HG02943 (cell line): ENCODE measurements at regions not wholly inside any gene's neighbourhood (a gene's known extent, or its start where the extent isn't known, plus 50 kb on each side); places are given as distances from the start of the nearest gene placed in this dataset.
"Not testable (repeated sequence)": the region's sequence is repeated elsewhere in the genome, so short reads cannot be mapped to it uniquely, and the experiment has no call there.

Source experiments
- ATAC-seq: cut with Tn5 transposase; IDR thresholded peaks from one replicate; pipeline ENCODE4 v1.9.1; 2021; ENCODE audit warnings: mild to moderate bottlenecking, low read depth, moderate library complexity; ENCODE audit not compliant: unreplicated experiment

DNA sequence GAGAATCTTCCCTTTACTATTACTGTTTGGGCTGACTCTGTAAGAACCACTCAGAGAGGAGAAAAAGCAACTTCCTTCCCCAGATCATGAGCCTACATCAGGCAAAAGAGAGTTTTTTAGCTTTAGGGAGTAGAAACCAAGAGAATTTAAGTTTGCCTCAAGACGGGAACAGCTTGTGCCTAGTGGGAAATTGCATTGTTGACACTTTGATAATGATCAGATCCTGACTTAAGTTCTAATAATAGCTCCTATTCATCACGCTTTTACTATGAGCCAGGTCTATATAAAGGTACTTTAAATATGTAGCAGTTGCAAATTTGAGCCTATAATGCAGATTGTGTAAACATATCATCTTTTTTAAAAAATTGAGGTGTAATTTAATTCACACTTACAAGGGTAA lies 298.2 kb downstream of the MAN2A1 start:
- ATAC-seq: no peak

DNA sequence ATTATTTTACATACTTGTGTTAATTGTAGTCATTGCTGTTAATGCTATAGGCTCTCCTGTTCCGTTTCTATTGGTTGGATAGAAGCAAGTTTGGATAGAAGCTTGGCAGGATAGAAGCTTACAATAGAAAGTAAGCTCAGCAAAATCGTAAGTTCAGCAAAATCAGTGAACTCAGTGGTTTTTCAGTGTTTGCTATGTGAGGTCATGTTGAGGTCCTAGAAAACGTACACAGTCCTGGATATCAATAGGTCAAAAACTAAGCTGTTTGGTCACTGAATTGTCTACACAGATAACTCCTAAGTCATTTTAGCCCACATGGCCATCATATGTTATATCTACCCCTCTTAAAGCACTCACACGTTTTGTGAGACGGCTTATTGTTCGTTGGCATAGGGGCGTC lies 299.4 kb downstream of the MAN2A1 start:
- no peak for ATAC-seq

DNA sequence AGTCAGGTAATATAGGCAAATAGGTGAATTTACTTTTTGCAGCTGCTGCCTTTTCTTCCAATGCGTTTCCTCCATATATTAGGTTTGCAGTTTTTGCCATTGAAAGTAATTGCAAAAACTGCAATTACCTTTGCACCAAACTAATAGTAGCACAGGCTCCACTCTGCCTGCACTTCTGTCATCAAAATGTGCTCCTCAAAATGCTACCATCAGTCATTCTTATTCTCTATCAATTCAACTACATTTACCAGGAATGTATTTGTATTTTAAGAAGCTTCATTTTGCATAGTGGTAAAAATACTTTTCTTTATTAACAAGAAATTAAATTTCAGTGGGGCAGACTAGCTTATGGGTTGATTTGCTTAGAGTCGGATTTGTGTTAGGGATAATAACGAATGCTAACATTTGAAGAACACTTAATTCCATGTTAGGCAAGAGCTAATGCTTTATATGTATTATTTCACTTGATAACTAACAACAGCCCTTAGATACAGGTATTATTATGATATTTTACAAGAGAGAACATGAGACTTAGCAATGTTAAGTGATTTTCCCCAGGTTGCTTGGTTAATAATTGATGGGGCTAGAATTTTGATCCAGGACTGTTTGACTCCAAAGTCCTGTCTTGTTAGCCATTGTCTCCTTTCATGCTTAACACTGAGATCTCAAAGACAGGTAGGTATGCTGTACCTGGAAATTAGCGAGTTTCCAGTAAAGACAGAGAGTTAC lies 300.4 kb downstream of the MAN2A1 start:
- ATAC-seq: no peak

DNA sequence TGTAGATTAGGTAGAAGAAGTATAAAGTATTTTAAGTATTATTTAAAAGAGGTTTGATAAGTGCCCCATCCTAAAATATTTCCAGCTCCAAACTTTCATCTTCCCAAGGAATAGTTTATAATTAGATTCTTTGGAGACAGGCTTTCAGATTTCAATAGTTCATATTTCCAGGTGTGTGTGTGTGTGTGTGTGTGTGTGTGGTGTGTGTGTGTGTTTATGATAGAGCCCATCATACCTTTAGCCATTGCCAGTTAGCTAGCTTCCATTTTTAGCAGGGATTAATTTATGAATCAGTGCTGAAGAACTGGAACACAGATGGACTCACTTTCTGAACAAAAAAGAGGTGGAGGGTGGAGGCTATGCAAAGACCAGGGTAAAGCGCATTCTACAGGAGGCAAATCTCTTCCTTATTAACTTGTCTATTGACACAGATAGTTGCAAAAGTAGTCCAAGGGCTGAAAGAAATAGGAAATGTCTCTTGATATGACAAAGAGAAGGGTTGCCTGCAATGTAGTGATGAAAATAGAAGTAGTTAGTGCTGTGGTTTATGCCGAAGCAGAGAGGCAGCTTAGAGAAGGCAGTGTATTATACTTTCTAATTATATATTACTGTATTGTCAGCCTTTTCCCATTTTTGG lies 301.1 kb downstream of the MAN2A1 start:
- ATAC-seq: no peak

DNA sequence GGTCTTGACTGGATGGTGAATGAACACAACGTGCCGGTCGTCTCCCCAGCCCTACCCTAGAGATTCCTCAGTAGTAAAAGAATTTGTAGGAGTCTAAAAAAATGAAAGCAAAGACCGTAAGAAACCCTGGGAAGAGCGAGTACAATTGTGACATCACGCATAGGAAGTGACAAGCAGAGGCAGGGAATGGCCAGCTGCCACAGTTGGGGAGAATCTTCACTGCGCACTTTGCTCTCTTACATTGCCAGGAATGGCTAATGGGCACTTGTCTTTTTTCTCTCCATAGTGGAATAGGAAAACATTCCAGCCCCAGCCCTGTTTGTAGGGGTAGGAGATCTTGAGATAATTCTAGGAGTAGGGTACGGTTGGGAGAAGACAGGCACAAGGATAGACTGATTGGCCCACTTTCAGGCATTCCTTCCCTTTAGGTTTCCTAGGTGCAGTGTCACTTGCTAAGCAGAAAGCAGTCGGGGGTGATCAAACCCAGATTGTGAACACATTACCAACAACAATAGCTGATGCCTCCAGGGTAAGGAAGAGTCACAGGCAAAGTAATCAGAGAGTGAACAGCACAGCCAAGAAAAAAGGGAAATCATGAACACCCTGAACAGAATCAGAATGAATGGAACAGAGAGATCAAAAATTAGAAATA lies 302.7 kb downstream of the MAN2A1 start:
- ATAC-seq: no peak

DNA sequence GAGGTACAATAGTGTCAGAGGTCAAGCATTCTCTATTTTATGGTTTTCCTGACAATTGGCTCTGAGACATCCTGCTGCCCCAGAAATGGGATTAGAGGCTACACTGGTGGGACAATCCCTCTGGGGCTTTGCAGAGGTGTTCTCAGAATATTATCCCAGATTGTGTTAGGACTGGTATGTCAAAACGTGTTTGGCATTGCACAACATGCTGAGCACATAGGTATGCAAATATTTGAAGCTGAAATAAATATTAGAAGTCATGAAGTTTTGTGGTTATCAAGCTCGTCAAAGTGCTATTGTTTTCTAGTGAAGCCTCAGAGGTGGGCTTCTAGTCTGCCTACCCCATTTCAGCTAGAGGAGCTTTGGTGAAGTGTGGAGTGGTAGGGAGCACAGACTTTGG lies 304.4 kb downstream of the MAN2A1 start:
- ATAC-seq: no peak

DNA sequence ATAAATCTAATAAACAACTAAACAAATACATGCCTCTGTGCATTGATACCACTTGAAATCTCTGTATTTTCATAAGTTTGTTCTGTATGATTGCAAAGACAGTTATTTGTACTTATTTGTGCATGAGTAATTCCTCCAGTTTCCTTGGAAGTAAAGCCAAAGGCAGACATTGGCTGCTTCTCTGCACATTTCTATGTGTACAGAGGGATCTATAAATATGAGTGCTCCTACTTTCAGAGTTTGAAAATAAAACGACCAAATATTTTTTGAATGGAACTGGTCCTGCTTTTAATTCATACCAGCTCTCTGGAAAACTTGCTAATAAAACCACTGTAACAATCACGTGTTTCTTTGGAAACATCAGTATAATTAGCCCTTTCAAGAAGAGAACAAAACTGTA lies 306.5 kb downstream of the MAN2A1 start:
- no peak for ATAC-seq

DNA sequence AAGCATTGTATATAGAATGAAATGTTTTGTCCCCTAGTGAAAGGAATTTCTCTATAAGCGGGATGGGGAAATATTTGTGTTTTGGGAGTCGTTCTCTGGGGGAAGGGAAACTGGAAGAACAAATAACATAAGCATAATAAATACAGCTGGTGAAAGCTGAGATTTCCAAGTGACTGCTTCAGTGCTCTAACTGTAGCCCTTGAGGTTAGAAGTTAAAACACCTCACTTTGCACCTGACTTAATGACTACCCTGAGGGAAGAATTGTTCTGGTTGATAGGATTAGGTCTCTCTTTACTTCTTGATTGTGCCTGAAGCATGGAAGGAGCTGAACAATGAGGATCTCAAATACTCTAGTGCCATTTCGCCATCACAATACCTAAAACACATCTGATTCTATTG lies 307.4 kb downstream of the MAN2A1 start:
- no peak for ATAC-seq

DNA sequence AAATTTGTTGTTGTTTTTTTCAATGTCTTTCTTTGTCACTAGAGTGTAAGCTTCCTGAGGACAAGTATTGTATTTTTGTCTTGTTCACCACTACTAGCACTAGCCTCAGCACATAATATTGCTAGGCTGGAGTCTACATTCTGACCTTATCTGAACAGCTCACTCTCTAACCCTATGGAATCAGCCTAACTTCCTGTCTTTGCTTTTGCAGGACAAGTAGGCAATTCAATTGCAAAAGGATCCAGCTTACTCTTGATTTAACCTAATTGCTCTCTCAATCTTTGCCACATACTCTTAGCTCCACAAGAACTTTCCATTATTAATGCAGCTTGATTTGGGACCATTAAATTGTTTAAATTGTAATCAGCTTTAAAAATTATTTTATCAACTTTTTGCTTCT lies 308.5 kb downstream of the MAN2A1 start:
- no peak for ATAC-seq

DNA sequence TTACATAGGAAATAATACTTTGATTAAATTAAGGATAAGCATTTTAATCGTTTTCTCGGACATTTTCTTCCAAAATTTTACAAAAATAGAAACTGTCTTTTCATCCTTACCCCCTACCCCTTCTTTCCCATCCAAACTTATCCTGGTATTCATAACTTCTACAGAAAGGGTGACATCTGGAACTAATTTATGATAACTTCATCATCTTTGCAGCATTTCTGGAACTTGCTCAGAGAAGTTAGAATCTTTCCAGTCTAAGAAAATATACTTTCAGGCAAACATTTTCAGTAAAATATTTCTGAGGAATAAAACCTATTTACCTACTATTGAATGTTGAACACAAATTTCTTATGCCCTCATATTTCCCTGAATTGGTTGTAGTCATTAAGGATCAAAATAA lies 309.0 kb downstream of the MAN2A1 start:
- ATAC-seq: no peak

DNA sequence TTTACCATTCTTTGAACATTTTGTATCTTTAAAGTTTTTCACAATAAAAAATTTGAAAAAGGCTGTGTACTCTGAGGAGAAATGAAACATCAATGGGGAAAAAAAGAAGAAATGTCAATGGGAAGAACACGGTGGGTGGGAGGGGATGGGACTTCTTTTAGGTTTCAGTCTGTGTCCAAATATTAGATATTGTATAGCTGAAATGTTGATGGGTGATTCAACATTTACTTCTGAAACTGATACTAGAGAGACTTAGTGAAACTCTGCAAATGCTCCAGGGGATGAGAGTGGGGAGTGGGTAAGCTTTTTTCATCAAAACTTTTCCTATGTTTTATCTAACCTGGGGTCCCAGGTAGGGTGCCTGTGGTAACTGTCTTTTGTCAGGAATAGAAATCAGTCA lies 311.9 kb downstream of the MAN2A1 start:
- ATAC-seq: no peak

DNA sequence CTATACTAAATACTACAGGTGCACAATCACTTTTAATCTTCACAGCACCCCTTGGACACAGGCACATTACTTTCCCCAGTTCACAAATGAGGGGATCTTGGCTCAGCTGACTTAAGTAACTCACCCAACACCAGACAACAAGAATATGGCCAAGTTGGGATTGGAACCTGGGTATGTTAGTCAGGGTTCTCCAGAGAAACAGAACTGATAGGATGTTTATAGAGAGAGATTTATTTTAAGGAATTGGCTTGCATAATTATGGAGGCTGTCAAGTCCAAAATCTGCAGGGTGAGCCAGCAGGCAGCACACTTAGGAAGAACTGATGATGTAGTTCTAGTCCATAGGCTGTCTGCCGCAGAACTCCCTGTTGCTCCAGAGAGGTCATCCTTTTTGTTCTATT lies 312.9 kb downstream of the MAN2A1 start:
- ATAC-seq: no peak

DNA sequence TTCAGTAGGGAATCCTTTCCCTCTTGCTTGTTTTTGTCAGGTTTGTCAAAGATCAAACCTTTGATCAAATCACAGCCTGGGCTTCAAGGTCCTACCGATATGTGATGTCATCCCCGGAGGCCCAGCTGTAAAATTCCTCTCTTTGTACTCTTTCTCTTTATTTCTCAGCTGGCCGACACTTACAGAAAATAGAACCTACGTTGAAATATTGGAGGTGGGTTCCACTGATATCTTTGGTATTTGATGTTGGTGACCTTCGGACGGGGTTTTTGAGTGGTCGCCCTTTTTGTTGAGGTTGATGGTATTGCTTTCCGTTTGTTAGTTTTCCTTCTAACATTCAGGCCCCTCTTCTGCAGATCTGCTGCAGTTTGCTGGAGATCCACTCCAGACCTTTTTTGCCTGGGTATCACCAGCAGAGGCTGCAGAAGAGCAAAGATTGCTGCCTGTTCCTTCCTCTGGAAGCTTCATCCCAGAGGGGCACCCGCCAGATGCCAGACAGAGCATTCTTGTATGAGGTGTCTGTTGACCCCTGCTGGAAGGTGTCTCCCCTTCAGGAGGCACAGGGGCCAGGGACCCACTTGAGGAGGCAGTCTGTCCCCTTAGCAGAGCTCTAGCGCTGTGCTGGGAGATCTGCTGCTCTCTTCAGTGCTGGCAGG lies 316.3 kb downstream of the MAN2A1 start:
- not testable (repeated sequence) for ATAC-seq

DNA sequence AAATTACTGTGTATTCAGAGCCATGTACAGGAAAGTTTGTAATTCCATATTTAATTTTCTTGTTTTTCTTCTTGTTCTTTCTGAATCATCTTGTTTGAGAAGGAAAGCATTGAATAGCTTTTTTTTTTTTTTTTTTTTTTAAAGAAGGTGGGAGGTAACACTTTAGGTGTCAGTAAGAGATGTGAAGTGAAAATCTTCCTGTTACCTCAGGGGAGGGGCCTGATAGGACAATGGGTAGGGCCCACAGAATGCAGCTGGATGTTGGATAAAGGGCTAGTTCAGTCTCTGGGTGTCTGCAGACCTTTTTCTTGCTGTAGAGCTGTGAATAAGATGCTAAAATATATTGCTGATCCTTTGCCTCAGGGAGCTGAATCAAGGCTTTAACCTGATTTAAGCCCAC lies 317.4 kb downstream of the MAN2A1 start:
- no peak for ATAC-seq

DNA sequence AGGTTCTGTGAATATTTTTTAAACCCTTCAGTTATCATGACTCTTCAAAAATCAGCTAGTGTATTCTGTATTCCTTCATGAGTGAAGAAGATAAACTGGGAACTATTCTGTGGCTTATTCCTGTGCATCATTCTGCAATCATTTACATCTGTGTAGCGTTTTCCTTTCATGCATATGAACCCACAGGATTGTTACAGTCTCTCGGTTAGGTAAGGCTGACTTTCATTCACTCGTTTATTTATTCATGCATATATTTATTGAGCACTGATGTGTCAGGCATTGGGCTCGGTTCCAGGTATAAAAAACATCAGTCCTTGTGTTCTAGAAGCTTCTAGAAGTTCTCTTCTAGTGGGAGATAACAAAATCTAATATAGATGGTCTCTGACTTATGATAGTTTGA lies 318.4 kb downstream of the MAN2A1 start:
- ATAC-seq: no peak

DNA sequence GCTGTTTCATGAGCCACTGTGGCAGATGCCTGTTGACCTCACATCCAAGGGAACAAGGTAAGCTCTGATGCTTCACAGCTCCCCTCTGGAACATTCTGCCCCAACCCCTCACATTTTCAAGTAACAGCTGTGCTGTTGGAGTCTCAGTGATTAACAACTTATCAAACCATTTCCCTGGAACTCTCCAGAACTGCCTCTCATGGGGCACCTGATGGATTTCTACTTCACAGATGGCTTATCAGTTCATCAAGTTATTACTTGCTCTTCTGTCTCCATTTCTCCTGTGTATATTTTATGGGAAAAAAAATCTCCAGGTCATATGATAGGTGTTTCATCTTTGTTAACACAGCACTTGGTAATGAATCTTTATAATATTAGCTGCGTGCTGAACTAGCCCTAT lies 322.4 kb downstream of the MAN2A1 start:
- ATAC-seq: no peak

DNA sequence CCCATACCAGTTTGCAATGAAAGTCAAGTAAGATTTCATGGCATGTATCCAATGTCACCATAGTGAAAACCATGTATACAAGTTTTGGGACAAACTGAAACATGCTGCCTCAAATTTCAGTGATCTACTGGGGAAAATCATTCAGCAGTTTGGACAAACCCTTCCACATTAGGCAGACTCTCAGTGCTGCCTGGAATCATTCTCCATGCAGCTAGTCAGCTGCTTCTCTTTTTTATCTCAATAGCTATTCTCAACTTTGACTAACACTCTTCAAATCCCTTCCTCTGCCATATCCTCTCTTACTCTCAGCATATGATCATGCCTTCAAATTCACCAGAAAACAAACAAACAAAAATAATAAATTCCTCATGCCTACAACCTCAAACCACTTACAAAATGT lies 323.3 kb downstream of the MAN2A1 start:
- no peak for ATAC-seq

DNA sequence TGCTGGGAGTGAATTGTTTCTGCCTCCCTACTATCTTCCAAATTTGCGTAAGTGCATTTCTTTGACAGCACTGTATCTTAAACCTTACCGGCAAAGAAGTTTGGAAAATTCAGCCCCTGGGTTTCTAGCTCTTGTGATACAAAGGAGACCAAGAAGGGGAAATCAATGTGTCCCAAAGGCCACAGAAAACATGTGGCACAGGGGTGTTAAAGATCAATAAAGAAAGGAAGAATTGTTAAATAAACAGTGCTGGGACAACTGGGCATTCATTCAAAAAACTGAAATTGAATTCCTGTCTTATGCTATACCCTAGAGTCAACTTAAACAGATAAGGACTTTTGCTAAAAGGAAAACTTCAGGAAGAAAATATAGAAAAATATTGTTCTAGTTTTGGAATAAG lies 328.1 kb downstream of the MAN2A1 start:
- no peak for ATAC-seq

DNA sequence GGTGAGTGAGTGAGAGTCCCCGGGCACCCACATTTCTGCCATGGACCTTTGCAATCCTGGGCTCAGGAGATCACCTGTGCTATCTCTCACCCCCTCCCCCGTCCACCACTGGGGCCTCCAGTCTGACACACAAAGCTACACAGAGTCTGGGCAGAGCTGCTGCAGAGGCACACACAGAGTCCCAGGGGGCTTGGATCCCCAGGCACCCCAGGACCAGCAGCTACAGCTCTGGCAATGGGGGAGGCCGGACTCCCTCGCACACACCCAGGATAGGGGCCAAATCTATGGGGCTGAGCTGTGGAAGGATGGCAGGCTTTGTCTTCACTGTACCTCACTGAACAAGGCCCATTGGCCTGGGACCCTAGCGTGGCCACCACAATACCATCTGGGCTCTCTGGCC lies 328.8 kb downstream of the MAN2A1 start:
- no peak for ATAC-seq

DNA sequence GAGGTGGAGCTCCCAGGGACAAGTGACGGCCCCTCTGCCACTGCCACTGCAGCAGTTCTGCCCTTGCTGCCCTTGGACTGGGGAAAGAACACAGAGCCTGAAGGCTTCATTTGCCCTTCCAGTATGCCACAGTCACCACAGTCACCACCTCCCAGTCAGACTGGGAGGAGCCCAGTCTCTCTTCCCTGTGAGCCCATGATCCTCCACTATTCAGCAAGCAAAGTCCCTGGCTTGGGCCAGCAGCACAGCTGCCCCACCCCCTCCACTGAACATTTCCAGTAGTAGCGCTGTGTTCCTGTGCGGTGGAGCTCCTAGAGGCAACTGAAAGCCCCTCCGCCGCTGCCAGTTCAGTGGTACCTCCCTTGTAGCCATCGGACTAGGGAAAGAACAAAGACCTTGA lies 329.4 kb downstream of the MAN2A1 start:
- ATAC-seq: no peak

DNA sequence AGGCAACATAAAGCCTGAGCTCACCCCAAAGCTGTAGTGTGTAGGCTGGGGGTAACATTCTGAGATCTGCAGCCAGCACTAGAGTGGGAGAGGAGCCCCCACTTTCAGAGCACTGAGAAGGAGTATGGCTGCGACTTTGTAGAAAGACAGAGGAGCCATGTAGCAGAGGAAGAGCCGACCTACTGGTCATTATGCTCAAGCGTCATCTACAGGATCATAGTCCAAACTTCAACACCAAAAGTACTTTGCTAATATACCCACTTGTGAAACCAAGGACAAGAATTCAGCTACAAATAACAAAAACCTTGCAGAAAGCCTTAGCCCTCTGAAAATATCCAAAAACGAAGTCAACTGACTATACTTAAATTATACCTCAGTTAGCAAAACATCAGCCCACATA lies 330.1 kb downstream of the MAN2A1 start:
- no peak for ATAC-seq

DNA sequence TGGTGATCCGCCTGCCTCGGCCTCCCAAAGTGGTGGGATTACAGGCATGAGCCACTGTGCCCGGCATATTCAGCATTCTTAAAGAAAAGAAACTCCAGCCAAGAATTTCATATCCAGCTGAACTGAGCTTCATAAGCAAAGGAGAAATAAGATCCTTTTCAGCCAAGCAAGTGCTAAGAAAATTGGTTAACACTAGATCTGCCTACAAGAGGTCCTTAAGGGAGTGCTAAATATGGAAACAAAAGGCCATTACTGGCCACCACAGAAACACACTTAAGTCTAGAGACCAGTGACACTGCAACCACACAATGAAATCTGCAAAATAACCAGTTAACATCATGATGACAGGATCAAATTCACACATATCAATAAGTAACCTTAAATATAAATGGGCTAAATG lies 331.5 kb downstream of the MAN2A1 start:
- no peak for ATAC-seq
